HG03060 (cell line): ENCODE measurements at regions not wholly inside any gene's neighbourhood (a gene's known extent, or its start where the extent isn't known, plus 50 kb on each side); places are given as distances from the start of the nearest gene placed in this dataset.
"Not testable (repeated sequence)": the region's sequence is repeated elsewhere in the genome, so short reads cannot be mapped to it uniquely, and the experiment has no call there.

Experiments
- ATAC-seq: cut with Tn5 transposase; IDR thresholded peaks from one replicate; pipeline ENCODE4 v1.9.1; 2021; ENCODE audit warnings: low read depth, moderate number of reproducible peaks; ENCODE audit not compliant: unreplicated experiment

DNA sequence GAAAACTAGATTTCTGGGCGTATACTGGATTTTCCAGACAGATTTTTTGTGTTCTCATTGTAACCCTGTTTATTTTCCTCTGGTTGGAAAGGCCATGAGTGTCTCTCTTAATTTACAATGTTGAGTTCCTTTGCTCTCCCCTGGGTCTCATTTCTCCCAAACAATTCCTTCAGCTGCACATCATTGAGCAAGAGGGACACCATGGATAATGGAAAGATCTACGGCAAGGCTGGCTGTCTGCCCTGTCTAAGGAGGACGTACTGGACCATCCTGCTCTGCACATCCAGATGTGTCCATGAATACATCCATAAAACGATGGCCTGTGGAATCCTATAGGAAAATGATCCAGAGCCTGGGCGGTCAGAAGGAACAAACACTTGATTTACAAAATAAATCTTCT is 258.1 kb upstream of the MCTP2 start:
- ATAC-seq: no peak

DNA sequence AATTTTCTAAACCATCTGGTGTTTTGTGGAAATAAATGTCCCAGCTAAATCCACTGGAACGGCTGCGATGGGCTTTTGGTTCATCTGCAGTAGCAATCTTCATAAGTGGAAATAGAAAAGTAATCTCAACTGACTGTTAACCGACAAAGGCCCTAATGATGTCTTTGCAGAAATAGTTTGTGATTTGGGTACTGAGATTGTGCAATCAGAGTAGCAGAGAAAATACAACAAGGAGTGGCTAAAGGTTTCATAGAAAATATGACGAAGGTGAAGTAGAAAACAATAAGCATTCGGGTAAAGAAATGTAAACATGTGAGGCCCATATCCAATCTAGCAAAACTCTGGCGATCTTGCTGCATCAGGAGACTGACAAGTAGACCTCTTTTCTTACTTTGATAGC is 262.6 kb upstream of the MCTP2 start:
- no peak for ATAC-seq

DNA sequence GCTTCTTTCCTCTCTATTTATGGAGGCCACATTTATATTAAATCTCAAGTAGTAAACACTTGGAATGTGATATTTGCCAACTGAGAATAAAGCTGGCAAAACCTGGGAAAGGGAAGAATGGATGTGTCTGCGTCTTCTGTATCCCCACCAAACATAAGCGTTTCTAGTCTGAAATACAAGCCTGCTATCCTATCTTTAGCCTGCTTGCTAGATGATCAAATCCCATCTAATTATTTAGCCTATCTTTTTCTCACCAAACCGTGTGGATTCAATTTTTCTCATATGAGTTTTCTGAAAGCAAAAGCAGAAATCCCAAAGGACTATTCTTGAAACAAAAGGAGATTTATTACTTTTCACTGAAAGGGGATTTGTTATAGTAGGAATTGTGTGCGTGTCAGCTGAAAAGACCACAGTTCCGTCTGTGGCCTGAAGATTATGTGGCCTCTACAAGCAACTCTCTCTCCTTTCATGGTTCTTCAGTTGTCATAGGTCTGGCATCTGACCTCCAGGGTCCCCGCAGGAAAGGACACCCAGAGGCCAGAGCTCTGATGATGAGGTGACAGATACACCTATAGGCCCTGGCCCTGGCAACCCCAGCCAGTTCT is 266.0 kb upstream of the MCTP2 start:
- ATAC-seq: no peak

GRCh38 chr15:93954985-93955571 is 276.3 kb upstream of the MCTP2 start:
- no peak for ATAC-seq

GRCh38 chr15:93948726-93949125 is 282.6 kb upstream of the MCTP2 start:
- no peak for ATAC-seq

- no peak for ATAC-seq
These were observed 287.8 kb upstream of the MCTP2 start for GRCh38 chr15:93943586-93943985.

DNA sequence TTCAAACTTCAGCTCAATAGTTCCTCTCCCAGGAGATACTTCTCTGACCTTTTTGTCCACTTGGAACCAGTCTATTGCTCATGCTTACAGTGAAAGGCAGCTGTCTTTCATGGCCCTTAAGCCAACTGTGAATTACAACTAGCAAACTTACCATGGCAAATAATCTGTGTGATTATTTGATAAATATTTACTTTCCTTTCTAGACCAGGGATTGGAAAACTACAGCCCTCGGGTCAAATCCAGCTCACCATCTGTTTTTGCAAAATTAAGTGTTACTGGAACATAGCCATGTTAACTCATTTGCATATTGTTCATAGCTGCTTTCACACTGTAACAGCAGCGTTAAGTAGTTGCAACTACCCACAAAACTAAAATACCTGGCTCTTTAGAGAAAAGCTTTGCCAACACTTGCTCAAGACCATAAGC is 289.1 kb upstream of the MCTP2 start:
- no peak for ATAC-seq

DNA sequence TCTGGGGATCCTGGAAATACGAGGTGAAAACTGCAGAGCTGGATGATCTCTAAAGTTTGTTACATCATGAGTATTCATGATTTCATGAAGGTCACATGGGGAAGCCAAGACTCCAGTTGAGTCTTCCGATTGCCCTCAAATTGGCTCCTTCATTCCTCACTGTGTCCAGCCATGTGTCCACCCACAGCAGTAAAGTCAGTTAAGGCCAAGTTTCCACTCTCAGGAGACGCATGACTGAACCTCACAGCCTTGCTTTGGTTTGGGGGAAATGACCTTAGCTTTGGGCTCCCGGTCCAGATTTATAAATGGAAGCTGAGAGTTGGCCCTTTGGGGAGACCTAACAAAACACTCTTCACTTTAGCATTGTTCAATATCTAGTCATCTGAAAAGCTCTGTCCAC is 289.7 kb upstream of the MCTP2 start:
- no peak for ATAC-seq

DNA sequence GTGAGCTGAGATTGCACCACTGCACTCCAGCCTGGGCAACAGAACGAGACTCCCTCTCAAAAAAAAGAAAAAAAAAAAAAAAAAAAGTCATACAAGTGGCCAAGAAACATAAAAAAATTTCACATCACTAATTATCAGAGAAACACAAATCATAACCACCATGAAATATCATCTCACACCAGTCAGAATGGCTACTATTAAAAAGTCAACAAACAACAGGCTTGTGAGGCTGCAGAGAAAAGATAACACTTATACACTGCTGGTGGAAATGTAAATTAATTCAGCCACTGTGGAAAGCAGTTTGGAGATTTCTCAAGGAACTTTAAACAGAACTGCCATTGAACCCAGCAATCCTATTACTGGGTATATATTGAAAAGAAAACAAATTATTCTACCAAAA is 291.1 kb upstream of the MCTP2 start:
- ATAC-seq: no peak

GRCh38 chr15:93932164-93932776 is 299.1 kb upstream of the MCTP2 start:
- ATAC-seq: no peak

DNA sequence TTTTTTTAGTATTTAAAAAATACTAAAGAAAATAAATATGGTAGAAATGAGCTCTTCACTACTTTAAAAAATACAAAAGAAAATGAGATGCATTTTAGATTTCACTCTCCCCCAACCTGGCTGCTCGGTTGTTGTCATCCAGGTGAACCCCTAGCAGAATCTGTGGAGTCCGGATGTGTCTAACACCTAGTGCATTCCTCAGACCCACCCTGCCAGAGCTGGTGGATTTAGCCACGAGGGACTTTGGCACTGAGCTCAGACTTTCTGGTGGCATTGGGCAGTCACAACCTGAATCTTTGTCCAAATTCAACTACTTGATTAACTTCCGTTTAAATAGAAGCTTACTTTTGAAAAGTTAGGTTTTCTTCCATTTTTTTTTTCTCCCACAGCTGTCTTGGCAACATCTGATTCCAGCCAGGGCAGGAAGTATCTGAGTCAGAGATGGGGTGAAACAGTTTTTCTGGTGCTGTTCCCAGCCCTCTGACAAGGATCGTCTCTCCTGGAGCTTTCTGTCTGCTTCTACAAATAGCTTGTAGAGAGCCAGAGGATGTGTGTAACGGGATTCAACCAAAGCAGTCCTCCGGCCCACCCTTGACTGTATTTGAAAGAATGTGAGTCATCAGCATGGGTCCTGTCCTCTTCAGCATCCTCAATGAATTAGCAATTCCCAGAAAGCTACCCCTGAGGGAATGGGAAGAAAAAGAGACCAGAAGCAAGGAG is 301.8 kb upstream of the MCTP2 start:
- ATAC-seq: no peak

DNA sequence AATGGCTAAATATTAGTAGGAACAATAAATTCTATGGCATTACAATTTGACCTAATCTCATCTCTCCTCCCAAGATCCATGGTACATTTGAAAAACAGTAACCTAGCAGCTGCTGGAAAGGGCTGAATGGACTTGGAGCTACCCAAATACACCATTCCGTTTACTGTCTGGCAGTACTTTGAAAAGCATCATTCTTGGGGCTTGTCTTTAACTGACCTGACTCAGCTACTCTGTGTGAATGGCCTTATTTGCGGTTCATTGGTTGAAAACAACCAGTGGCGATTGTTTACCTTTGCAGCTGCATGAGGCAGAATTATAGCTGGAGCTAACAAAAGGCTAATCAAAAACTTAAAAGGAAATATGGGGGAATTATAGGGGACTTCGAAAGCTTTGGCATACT is 311.2 kb upstream of the MCTP2 start:
- no peak for ATAC-seq

DNA sequence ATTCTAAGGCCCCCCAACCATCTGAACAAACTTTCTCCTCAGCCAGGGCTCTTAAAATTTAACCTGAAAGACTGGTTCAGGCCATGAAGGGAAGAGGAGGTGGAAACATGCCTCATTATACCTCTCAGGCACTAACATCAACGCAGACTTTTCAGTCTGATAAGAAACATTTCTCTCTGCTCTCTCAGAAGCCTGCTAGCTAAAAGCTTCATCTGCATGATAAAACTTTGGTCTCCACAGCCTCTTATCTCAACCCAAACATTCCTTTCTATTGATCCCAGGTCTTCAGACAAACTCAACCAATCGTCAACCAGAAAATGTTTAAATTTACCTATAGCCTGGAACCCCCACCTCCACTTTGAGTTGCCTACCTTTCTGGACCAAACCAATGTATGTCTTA is 312.6 kb upstream of the MCTP2 start:
- not testable (repeated sequence) for ATAC-seq

- ATAC-seq: no peak
These were observed 314.2 kb upstream of the MCTP2 start for GRCh38 chr15:93917181-93917580.

DNA sequence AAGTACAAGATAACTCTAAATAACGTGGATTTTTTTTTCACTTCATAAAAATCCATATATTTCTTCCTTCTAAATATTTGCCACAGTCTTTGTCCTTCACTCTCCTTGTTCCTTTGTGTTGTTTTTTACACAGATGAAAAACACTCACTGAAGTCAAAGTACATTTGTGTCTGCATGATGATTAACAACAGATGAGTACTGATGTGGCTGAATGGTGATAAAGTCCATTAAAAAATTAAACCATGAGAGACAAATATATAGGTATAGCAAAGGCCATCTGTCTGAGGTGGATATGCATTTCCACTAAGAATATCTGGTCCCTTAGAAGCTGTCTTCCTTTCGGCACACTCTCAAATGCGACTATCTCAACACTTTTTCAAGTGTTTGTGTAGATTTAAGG is 317.5 kb upstream of the MCTP2 start:
- no peak for ATAC-seq

DNA sequence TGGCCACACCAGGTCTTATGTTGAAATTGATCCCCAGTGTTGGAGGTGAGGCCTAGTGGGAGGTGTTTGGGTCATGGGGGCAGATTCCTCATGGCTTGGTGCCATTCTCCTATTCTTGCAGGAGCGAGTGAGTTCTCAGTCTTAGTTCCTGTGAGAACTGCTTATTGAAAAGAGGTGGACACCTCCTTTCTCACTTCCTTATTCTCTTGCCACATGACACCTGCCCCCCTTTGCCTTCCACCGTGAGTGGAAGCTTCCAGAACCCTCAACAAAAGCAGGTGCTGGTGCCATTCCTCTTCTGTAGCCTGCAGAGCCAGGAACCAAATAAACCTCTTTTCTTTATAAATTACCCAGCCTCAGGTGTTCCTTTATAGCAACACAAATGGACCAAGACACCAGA is 318.1 kb upstream of the MCTP2 start:
- ATAC-seq: no peak

DNA sequence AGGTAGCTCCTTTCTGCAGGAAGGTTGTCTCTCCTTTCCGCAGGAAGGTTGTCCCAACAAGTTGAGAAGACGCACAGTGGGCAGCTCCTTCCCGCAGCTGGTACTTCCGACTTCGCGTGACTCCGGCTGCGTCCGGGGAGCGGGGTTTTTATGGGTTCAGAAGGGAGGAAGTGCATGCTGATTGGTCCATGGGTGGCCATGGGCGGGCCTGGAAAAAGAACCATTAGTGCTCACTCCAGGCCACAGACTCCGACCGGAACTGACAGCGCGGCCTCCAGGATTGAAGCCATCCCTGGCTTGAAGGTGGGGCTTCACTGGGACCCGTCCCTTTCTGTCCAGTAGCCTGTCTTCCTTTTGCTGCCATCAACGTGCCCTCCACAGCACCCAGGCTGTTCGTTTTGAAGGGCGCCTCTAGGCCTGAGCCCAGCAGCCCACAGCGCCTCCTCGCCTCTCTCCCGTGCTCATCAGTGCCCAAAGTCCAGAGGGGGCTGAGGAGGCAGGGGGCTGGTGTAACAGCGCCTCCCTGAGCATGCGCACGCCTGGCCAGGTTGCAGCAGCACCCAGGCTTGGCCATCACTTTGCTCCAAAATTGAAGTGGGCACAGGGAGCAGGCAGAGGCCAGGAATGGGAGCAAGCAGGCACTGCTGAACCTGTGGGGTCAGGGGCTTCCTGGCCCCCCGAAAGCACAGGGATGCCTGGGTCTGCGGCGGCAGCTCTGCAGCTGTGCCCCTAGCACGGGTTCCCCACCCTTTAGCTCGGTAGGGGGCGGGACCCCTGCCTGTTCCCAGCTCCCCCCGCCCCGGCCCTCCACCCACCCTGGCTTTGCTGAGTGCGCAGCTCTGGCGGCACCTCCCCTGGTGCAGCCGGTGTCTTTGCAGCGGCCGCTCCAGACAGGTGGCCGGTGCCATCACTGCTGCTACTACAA is 330.6 kb upstream of the MCTP2 start:
- ATAC-seq: no peak

- no peak for ATAC-seq
These were observed 331.5 kb upstream of the MCTP2 start for GRCh38 chr15:93899817-93900216.

- ATAC-seq: no peak
These were observed 334.0 kb upstream of the MCTP2 start for GRCh38 chr15:93897377-93897776.

DNA sequence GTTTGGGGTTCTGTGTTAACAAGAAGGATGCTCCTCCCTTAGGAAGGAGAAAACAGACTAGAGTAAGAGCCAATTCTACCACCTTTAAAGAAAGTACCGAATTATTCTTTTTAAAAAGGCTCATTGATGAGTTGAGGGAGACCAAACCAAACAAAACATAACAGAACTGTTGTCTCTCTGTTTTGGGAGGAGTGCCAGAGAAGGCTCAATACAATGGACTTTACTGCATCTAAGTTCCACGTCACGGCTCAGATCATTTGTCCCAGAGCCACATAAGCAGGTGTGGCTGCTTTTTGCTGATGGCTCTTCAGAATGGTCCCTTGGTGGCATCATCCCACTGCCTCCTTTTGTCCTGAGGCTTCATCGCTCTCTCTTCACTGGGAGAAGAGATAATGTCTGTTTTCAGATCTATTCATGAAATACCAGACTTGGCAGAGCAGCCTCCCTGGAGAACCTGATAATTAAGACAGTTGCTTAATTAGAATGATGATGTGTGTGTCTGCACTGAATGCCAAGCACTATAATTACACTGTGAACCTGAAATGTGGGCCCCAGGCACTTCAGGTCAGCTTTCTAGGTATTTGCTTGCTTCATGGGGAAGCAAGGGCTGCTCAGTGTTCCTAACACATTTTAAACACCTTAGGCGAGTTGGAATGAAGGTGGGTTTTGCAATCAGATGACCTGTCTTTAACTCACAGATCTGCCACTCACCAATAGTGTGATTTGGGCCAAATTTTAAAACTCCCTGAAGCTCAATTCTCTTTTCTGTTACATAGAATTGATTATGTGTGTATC is 335.2 kb upstream of the MCTP2 start:
- no peak for ATAC-seq
